ENCODE measurements at regions not wholly inside any gene's neighbourhood (a gene's known extent, or its start where the extent isn't known, plus 50 kb on each side); places are given as distances from the start of the nearest gene placed in this dataset.

DNA sequence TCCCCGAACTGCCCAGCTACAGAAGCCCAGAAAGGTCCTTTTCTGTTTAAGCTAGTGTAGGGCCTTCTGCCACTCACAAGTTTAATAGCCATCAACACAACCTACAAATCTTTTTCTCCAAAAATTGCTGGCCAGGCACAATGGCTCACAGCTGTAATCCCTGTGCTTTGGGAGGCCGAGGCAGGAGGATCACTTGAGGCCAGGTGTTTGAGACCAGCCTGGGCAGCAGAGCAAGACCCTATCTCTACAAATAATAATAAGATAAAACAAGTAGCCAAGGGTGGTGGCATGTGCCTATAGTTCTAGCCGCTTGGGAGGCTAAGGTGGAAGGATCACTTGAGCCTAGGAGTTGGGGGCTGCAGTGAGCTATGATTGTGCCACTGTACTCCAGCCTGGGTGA lies 176.4 kb downstream of the HSD17B3 start:
- TF ChIP-seq, protein P1, sequence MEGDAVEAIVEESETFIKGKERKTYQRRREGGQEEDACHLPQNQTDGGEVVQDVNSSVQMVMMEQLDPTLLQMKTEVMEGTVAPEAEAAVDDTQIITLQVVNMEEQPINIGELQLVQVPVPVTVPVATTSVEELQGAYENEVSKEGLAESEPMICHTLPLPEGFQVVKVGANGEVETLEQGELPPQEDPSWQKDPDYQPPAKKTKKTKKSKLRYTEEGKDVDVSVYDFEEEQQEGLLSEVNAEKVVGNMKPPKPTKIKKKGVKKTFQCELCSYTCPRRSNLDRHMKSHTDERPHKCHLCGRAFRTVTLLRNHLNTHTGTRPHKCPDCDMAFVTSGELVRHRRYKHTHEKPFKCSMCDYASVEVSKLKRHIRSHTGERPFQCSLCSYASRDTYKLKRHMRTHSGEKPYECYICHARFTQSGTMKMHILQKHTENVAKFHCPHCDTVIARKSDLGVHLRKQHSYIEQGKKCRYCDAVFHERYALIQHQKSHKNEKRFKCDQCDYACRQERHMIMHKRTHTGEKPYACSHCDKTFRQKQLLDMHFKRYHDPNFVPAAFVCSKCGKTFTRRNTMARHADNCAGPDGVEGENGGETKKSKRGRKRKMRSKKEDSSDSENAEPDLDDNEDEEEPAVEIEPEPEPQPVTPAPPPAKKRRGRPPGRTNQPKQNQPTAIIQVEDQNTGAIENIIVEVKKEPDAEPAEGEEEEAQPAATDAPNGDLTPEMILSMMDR (IDR thresholded peaks at IDR 0.05): no peak
- TF ChIP-seq POLR2A (IDR thresholded peaks at IDR 0.05): no peak

Measured in tibial nerve (tissue), 3 donors.